ENCODE measurements at regions not wholly inside any gene's neighbourhood (a gene's known extent, or its start where the extent isn't known, plus 50 kb on each side); places are given as distances from the start of the nearest gene placed in this dataset.

GRCh38 chr3:81886081-81886480, 124.6 kb upstream of the GBE1 start:
- H2AFZ ChIP-seq (ENCODE audit: low read depth, low read length), result no peak overlapping the region
- H3K27ac ChIP-seq (ENCODE audit: extremely low read depth, low read depth, low read length), result no peak overlapping the region
- ChIA-PET POLR2A (no interaction called here), CTCF (ENCODE audit: low intra/inter-chr PET ratio) (no interaction called here)
- no peak for TF ChIP-seq HCFC1 (IDR thresholded peaks at IDR 0.05; ENCODE audit: low read depth, low read length)
- FAIRE-seq (no peak), ATAC-seq (no peak), DNase-seq (ENCODE audit: extremely low read depth in 1 of 4, low spot score in 3 of 4) (no peak)
- 3% methylated on average over 2 of the region's 2 CpGs for WGBS (ENCODE audit: insufficient coverage, low coverage, missing lambda C conversion rate)
- no peaks in the 10 kb centered on the region for H4K20me1 ChIP-seq (replicated peaks; ENCODE audit: control insufficient read depth, insufficient read depth, low read length)
- no peaks in the 10 kb centered on the region for H3K36me3 ChIP-seq (ENCODE audit: control insufficient read depth, insufficient read depth, low read length)
- no peaks in the 10 kb centered on the region for H3K27me3 ChIP-seq (ENCODE audit: control insufficient read depth in 2 of 2, insufficient read depth in 2 of 2, low read length in 2 of 2)
- H3K4me2 ChIP-seq (ENCODE audit: insufficient read depth, low read length), result no peak overlapping the region
- H3K79me2 ChIP-seq (ENCODE audit: control insufficient read depth, insufficient read depth, low read length), result no peaks in the 10 kb centered on the region
- H3K4me1 ChIP-seq (replicated peaks in 1 of 2; ENCODE audit: control insufficient read depth in 2 of 2, insufficient read depth in 2 of 2, low read length in 2 of 2), result no peaks in the 10 kb centered on the region
- H3K9me1 ChIP-seq (ENCODE audit: control insufficient read depth, insufficient read depth, low read length), result no peaks in the 10 kb centered on the region
- intact Hi-C loops (cut with micrococcal nuclease) (no loop called here), in situ Hi-C loops (cut with MboI) (no loop called here)
- H3K9me3 ChIP-seq (replicated peaks; ENCODE audit: control insufficient read depth, insufficient read depth, low read depth, low read length), result no peaks in the 10 kb centered on the region
- H3K9ac ChIP-seq (ENCODE audit: insufficient read depth in 1 of 2, low read depth in 2 of 2, low read length in 2 of 2), result no peak overlapping the region
- no peak overlapping the region for H3K4me3 ChIP-seq
- no TSS peak for BruUV-seq (replicated peaks)

- no peaks in the 10 kb centered on the region for H4K20me1 ChIP-seq (replicated peaks; ENCODE audit: control insufficient read depth, insufficient read depth, low read length)
- POLR2A ChIA-PET, result no interaction called here
- no peak overlapping the region for H3K27ac ChIP-seq (ENCODE audit: extremely low read depth, low read depth, low read length)
- no peak overlapping the region for H3K9ac ChIP-seq (ENCODE audit: insufficient read depth in 1 of 2, low read depth in 2 of 2, low read length in 2 of 2)
- WGBS (ENCODE audit: insufficient coverage, low coverage, missing lambda C conversion rate), result 0% methylated on average over 3 of the region's 3 CpGs
- no peak for ATAC-seq
- no peak overlapping the region for H3K4me3 ChIP-seq
- no peak overlapping the region for H3K4me2 ChIP-seq (ENCODE audit: insufficient read depth, low read length)
- CTCF ChIA-PET (ENCODE audit: low intra/inter-chr PET ratio), result no interaction called here
- H3K9me3 ChIP-seq (replicated peaks; ENCODE audit: control insufficient read depth, insufficient read depth, low read depth, low read length), result no peaks in the 10 kb centered on the region
- no peak for FAIRE-seq
- no TSS peak for BruUV-seq (replicated peaks)
- H3K4me1 ChIP-seq (replicated peaks in 1 of 2; ENCODE audit: control insufficient read depth in 2 of 2, insufficient read depth in 2 of 2, low read length in 2 of 2), result no peaks in the 10 kb centered on the region
- no peaks in the 10 kb centered on the region for H3K27me3 ChIP-seq (ENCODE audit: control insufficient read depth in 2 of 2, insufficient read depth in 2 of 2, low read length in 2 of 2)
- H3K36me3 ChIP-seq (ENCODE audit: control insufficient read depth, insufficient read depth, low read length), result no peaks in the 10 kb centered on the region
- H3K79me2 ChIP-seq (ENCODE audit: control insufficient read depth, insufficient read depth, low read length), result no peaks in the 10 kb centered on the region
- intact Hi-C loops (cut with micrococcal nuclease), result no loop called here
- no peaks in the 10 kb centered on the region for H3K9me1 ChIP-seq (ENCODE audit: control insufficient read depth, insufficient read depth, low read length)
- in situ Hi-C loops (cut with MboI), result no loop called here
- H2AFZ ChIP-seq (ENCODE audit: low read depth, low read length), result no peak overlapping the region
- DNase-seq (ENCODE audit: extremely low read depth in 1 of 4, low spot score in 3 of 4), result no peak
- TF ChIP-seq ZNF280B (CRISPR knock-in tag; IDR thresholded peaks at IDR 0.05) (no peak), MTA1 (IDR thresholded peaks at IDR 0.05; ENCODE audit: borderline replicate concordance) (no peak), RERE (CRISPR knock-in tag; IDR thresholded peaks at IDR 0.05; ENCODE audit: borderline replicate concordance) (no peak), ELK1 (CRISPR knock-in tag; IDR thresholded peaks at IDR 0.05) (no peak), CREB3 (tag; conservative IDR thresholded peaks at IDR 0.05; ENCODE audit: low read depth) (no peak)
Observed at GRCh38 chr3:81884791-81885190, 123.3 kb upstream of the GBE1 start.
